Rectal smooth muscle tissue (tissue), 1 donor: ENCODE measurements at regions not wholly inside any gene's neighbourhood (a gene's known extent, or its start where the extent isn't known, plus 50 kb on each side); places are given as distances from the start of the nearest gene placed in this dataset.
"Not testable (repeated sequence)": the region's sequence is repeated elsewhere in the genome, so short reads cannot be mapped to it uniquely, and the experiment has no call there.

Experiments used
- H3K27ac ChIP-seq: one replicate; pipeline ENCODE4 v1.7.0; 2013; ENCODE audit warnings: low read depth, low read length, inconsistent platforms
- H3K27me3 ChIP-seq: one replicate; pipeline ENCODE4 v1.7.0; 2013; ENCODE audit warnings: low read length; ENCODE audit not compliant: control insufficient read depth, insufficient read depth
- H3K36me3 ChIP-seq: one replicate; pipeline ENCODE4 v1.7.0; 2013; ENCODE audit warnings: low read length; ENCODE audit not compliant: control insufficient read depth, insufficient read depth
- H3K4me1 ChIP-seq: one replicate; pipeline ENCODE4 v1.7.0; 2013; ENCODE audit warnings: low read length; ENCODE audit not compliant: control insufficient read depth, insufficient read depth
- H3K4me3 ChIP-seq: one replicate; pipeline ENCODE4 v1.7.0; 2013; ENCODE audit warnings: low read length
- H3K9ac ChIP-seq: one replicate; pipeline ENCODE4 v1.7.0; 2013; ENCODE audit warnings: low read length

- Histone ChIP-seq H3K36me3 (no peaks in the 10 kb centered on the region), H3K27ac (no peak overlapping the region), H3K27me3 (no peaks in the 10 kb centered on the region)
Observed at GRCh38 chr6:166253778-166254204, 54.4 kb downstream of the PRR18 start.

GRCh38 chr6:166253281-166253681 lies 54.9 kb downstream of the PRR18 start:
- Histone ChIP-seq H3K36me3 (no peaks in the 10 kb centered on the region), H3K4me3 (peak overlapping the region; percentile 57), H3K9ac (no peak overlapping the region), H3K27ac (no peak overlapping the region), H3K4me1 (peaks cover 5% of the 10 kb centered on the region), H3K27me3 (no peaks in the 10 kb centered on the region)

More at GRCh38 chr6:166253778-166254204, 54.4 kb downstream of the PRR18 start:
- Histone ChIP-seq H3K4me3 (peak overlapping the region; percentile 57), H3K9ac (no peak overlapping the region), H3K4me1 (peaks cover 5% of the 10 kb centered on the region)

- Histone ChIP-seq H3K27ac (no peak overlapping the region), H3K27me3 (no peaks in the 10 kb centered on the region), H3K36me3 (no peaks in the 10 kb centered on the region), H3K4me3 (no peak overlapping the region), H3K9ac (no peak overlapping the region), H3K4me1 (peaks cover 5% of the 10 kb centered on the region)
Observed at GRCh38 chr6:166252601-166253000, 55.6 kb downstream of the PRR18 start.

GRCh38 chr6:166251655-166252054 lies 56.5 kb downstream of the PRR18 start:
- H3K4me1 ChIP-seq: peaks cover 5% of the 10 kb centered on the region
- H3K4me3 ChIP-seq: no peak overlapping the region
- H3K27me3 ChIP-seq: no peaks in the 10 kb centered on the region
- H3K9ac ChIP-seq: no peak overlapping the region
- no peaks in the 10 kb centered on the region for H3K36me3 ChIP-seq
- H3K27ac ChIP-seq: no peak overlapping the region

GRCh38 chr6:166251211-166251610 lies 57.0 kb downstream of the PRR18 start:
- H3K9ac ChIP-seq: no peak overlapping the region
- no peaks in the 10 kb centered on the region for H3K27me3 ChIP-seq
- H3K4me3 ChIP-seq: no peak overlapping the region

GRCh38 chr6:166249061-166249785 lies 59.0 kb downstream of the PRR18 start:
- H3K27me3 ChIP-seq, H3K36me3 ChIP-seq, H3K4me3 ChIP-seq, H3K27ac ChIP-seq, H3K4me1 ChIP-seq, H3K9ac ChIP-seq: not testable (repeated sequence)

More at GRCh38 chr6:166251211-166251610, 57.0 kb downstream of the PRR18 start:
- H3K36me3 ChIP-seq: no peaks in the 10 kb centered on the region
- H3K4me1 ChIP-seq: peaks cover 5% of the 10 kb centered on the region
- H3K27ac ChIP-seq: no peak overlapping the region

GRCh38 chr6:166245148-166245547 lies 63.0 kb downstream of the PRR18 start:
- H3K36me3 ChIP-seq: no peaks in the 10 kb centered on the region
- no peak overlapping the region for H3K4me3 ChIP-seq
- H3K27me3 ChIP-seq: no peaks in the 10 kb centered on the region
- H3K27ac ChIP-seq: no peak overlapping the region
- H3K9ac ChIP-seq: no peak overlapping the region
- no peaks in the 10 kb centered on the region for H3K4me1 ChIP-seq

GRCh38 chr6:166244353-166245045 lies 63.7 kb downstream of the PRR18 start:
- Histone ChIP-seq H3K4me1 (no peaks in the 10 kb centered on the region), H3K36me3 (no peaks in the 10 kb centered on the region), H3K27ac (no peak overlapping the region), H3K4me3 (no peak overlapping the region), H3K9ac (no peak overlapping the region), H3K27me3 (no peaks in the 10 kb centered on the region)

GRCh38 chr6:166242888-166243287 lies 65.3 kb downstream of the PRR18 start:
- H3K27me3 ChIP-seq: no peaks in the 10 kb centered on the region

GRCh38 chr6:166241974-166242373 lies 66.2 kb downstream of the PRR18 start:
- H3K27ac ChIP-seq: no peak overlapping the region

More at GRCh38 chr6:166242888-166243287, 65.3 kb downstream of the PRR18 start:
- Histone ChIP-seq H3K4me1 (no peaks in the 10 kb centered on the region), H3K27ac (no peak overlapping the region), H3K4me3 (no peak overlapping the region), H3K36me3 (no peaks in the 10 kb centered on the region), H3K9ac (no peak overlapping the region)

GRCh38 chr6:166240889-166241288 lies 67.3 kb downstream of the PRR18 start:
- Histone ChIP-seq H3K36me3 (no peaks in the 10 kb centered on the region), H3K27me3 (peaks cover 4% of the 10 kb centered on the region)

More at GRCh38 chr6:166241974-166242373, 66.2 kb downstream of the PRR18 start:
- H3K4me1 ChIP-seq: no peaks in the 10 kb centered on the region
- H3K36me3 ChIP-seq: no peaks in the 10 kb centered on the region
- no peak overlapping the region for H3K9ac ChIP-seq
- H3K27me3 ChIP-seq: no peaks in the 10 kb centered on the region
- H3K4me3 ChIP-seq: no peak overlapping the region

GRCh38 chr6:166237617-166238016 lies 70.0 kb upstream of the TBXT start:
- Histone ChIP-seq H3K9ac (no peak overlapping the region), H3K27me3 (peaks cover 4% of the 10 kb centered on the region), H3K4me3 (no peak overlapping the region), H3K36me3 (no peaks in the 10 kb centered on the region), H3K4me1 (no peaks in the 10 kb centered on the region), H3K27ac (no peak overlapping the region)

More at GRCh38 chr6:166240889-166241288, 67.3 kb downstream of the PRR18 start:
- H3K4me1 ChIP-seq: no peaks in the 10 kb centered on the region
- no peak overlapping the region for H3K27ac ChIP-seq
- no peak overlapping the region for H3K9ac ChIP-seq
- H3K4me3 ChIP-seq: no peak overlapping the region
